ENCODE measurements at regions not wholly inside any gene's neighbourhood (a gene's known extent, or its start where the extent isn't known, plus 50 kb on each side); places are given as distances from the start of the nearest gene placed in this dataset.
"Not testable (repeated sequence)": the region's sequence is repeated elsewhere in the genome, so short reads cannot be mapped to it uniquely, and the experiment has no call there.

DNA sequence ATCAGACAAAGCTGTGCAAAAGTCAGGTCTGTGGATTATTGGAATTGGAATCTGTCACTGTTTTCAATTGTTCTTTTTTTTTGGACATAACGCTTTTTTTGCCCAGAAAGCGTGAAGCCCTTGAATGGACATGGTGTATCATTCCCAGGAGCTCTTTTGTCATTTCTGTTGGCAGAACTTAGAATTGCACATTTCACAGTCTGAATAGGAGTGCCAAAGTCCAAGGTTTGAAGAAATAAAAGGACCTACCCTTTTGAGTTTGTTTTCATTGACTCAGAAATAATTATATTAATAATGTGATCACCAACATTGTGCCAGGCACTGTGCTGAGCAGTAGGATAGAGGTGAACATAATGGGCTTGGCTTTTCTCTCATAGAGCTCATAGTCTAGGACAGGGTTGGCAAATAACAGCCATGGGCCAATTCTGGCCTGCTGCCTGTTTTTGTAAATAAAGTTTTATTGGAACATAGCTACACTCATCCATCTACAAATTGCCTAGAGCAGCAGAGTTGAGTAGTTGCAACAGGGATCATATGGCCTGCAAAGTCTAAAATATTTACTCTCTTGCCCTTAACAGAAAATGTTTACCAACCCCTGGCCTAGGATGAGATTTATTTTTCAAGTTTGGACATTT is 62.6 kb upstream of the ATXN1 start:
- no peak for DNase-seq (ENCODE audit: low spot score)

DNA sequence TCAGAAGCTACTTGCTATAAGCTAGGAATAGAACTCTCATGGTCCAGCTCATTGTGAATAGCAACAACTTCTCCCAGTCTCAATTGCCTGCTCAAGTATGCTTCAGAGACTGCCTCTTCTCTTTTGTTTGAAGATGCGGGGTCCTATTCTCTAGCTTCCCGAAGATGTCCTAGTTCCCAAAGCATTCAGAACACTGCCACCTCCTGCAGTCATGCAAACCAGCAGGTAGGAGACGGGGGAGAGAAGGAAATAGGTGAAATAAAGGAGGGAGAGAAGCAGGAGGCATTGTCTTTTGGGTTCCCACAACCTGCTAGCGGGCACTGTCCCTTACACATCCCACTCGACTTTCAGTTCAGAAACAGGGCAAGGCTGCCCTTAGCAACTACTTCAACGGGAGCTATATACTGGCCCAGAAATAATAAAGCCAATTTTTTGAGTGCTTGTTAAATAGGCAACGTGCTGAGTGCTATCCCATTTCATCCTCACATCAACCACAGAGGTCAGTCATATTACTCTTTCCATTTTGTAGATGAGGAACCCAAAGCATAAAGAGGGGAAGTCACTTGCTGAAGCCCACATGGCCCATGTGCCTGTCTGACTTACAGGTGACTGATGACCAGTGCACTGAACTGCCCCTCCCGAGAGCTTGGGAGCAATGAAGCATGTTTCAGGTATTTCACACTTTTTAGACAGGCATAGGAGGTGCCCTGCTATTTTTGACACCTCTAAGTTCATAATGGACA is 61.9 kb upstream of the ATXN1 start:
- no peak for DNase-seq (ENCODE audit: low spot score)

DNA sequence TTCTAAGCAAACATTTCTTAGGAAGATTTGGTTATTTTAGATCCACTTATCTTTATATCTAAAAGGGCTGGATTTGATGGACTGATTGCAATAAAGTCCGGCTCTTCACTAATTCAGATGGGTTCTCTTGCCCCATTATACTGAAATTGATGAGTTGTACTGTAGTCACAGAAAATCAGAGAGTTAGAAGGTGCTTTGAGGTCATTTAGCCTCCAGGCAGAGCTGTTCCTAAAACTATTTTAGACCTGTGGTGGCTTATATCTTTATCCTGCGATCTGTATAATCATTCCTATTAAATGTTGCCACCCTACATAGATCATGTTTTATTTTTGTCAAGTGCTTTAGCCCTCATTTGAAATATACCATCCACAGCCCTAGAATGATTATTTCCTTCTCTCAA is 61.3 kb upstream of the ATXN1 start:
- no peak for DNase-seq (ENCODE audit: low spot score)

DNA sequence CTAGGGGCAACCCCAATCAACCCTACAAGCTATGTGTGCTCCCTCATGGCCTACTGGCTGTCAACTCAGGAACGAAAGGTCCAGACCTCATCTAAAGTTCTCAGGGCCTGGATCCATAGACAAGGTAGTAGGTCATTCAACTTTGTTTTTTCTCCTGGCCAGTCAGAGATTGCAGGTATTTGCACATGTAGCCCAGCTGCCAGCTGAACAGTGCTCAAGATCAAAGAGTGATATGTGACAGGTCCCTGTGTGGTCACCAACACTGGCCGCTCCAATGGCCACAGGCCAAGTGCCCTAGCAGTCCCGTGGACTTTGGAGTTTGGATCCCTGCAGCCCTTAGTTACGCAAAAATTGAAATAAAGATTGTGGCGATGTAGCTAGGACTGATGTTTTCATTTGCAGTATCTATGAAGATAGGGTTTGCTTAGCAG is 60.6 kb upstream of the ATXN1 start:
- no peak for DNase-seq (ENCODE audit: low spot score)

DNA sequence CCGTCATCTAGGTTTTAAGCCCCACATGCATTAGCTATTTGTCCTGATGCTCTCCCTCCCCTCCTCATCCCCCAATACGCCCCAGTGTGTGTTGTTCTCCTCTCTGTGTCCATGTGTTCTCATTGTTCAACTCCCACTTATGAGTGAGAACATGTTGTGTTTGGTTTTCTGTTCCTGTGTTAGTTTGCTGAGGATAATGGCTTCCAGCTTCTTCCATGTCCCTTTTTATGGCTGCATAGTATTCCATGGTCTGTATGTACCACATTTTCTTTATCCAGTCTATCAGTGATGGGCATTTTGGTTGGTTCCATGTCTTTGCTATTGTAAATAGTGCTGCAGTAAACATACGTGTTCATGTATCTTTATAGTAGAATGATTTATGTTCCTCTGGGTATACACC is 59.0 kb upstream of the ATXN1 start:
- DNase-seq (ENCODE audit: low spot score), result not testable (repeated sequence)

DNA sequence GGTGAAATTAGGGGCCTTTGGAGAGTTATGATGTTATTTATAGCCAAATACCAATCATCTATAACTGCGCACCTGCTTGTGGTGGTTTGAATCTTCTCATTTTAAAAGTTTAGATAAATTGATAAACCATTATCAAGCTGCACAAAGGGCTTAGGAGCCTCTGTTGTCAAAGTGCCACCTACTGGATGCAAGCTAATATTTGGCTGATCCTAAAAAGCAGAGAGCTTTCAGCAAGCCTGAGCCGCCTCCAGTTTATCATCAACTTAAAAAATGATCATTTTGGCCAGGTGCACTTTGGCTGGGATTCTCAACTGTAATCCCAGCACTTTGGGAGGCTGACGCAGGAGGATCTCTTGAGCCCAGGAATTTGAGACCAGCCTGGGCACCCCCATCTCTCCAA is 58.5 kb upstream of the ATXN1 start:
- peak; percentile 18 for DNase-seq (ENCODE audit: low spot score)

DNA sequence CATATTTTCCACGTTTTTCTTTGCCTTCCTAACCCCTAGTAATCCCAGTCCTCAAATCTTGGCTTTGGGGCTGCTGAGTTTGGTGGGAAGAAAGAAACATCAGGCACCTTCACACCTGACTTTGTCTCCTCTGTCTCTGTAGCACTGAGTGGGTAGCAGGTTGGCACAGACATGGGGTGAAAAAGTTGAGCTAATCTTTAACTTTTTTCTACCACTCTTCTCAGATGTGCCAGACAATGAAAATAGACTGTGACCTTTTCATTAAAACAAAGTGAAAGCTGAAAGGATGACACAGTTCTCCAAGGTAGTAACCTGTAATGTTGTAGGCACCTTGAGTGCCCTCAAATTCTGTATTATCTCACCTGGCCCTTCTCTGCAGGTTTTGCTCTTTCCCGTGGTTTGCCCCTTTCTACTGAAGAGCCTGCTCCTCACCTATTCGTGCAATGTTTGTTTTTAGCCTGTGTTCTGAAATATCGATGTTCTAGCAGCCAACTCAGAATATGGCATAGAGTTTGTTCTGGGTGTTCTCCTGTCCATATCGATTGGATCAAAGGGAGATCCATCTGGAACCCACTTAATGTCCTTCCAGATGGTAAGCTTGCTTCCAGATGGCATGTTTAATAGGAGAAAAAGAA is 57.8 kb upstream of the ATXN1 start:
- no peak for DNase-seq (ENCODE audit: low spot score)

DNA sequence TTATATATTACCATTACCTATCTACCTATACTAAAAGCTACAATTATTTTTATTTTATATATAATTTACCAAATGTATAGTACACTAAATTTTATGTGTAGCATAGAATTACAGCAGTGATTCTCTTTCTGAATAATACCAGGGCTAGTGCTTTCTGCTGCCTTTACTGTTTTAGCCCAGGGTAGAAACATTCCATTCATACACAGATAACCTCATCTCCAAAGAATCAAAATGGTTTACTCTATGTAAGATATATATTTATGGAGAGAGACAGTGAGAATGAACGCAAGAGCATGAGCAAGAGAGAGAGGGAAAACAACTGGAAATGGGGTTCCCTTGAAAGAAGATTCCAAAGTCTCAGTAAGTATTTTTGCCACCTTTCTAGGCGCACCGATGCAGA is 56.3 kb upstream of the ATXN1 start:
- DNase-seq (ENCODE audit: low spot score), result no peak

DNA sequence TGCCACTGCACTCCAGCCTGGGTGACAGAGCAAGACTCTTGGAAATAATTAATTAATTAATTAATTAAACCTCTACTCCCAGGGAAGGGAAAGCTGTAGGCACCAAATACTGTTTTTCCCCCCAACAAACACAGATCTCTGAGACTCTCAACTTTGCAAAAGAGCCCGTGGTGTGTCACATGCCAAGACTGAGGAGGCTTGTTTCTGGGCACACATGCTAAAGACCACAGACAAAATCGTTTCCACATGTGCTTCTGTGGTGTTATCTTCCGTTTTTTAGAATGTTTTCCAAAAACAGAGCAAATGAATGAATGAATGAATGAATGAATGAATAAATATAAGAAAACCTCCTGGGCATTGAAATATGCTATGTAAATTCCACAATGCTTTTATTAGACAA is 55.6 kb upstream of the ATXN1 start:
- peak; percentile 55 for DNase-seq (ENCODE audit: low spot score)

DNA sequence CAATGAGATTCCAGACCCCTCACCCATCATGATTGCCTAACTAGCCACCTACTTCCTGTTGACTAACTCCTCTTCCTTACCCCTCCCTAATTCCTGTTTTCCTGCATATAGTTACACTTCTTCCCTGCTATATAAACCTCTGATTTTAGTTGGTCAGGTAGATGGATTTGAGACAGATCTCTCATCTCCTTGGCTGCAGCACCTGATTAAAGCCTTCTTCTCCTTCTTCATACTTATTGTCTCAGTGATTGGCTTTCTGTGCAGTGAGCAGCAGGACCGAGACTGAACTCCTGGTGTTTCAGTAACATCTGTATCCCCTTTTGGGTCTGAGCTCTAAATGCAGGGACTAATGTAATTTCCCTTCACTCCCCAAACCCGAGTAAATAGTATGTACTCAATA is 51.7 kb upstream of the ATXN1 start:
- no peak for DNase-seq (ENCODE audit: low spot score)

DNA sequence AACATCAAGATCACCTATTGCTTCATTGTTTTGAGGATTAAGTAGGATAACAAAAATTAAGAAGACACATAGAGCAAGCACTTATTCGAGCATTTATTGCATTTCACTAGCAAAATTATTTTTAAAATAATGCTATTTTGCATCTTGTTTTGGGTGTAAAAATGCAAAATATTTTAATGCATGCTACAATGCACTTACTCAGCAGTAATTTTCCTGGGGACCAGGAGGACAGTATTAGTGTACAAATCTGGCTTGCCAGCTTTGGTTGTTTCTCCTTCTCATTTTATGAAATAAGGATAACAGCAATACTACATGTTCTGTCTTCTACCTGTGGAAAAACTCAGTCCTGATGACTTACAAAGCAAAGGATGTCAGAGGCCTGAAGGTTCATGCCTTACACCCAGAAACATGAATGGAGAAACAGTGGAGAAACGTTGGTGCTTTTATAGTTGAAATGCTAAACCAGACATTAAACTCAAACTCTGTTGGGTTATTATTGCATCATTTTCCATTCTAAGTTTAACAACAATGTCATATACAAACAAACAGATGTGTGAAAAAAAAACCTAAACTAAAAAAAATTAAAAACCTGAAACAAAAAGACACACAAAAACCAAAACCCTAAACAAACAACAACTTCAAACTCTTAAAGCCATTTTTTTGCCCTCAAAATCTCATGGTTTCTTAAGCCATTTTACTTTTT is 50.2 kb upstream of the ATXN1 start:
- DNase-seq (ENCODE audit: low spot score), result no peak
